GM12892 (cell line): ENCODE measurements at regions not wholly inside any gene's neighbourhood (a gene's known extent, or its start where the extent isn't known, plus 50 kb on each side); places are given as distances from the start of the nearest gene placed in this dataset.

Experiments
- POLR2A ChIP-seq: IDR thresholded peaks from 2 replicates; pipeline ENCODE4 v1.6.1; 2011; ENCODE audit warnings: low read depth, low read length, control low read depth
- POLR2AphosphoS5 ChIP-seq: IDR thresholded peaks from 2 replicates; pipeline ENCODE4 v1.6.1; 2011; ENCODE audit warnings: low read depth, low read length, control low read depth

- no peak for TF ChIP-seq POLR2A
- no peak for TF ChIP-seq POLR2AphosphoS5
These were observed 473.4 kb downstream of the XYLT1 start for GRCh38 chr16:16997349-16997748.
